H9 (cell line): ENCODE measurements at regions not wholly inside any gene's neighbourhood (a gene's known extent, or its start where the extent isn't known, plus 50 kb on each side); places are given as distances from the start of the nearest gene placed in this dataset.

ENCODE experiments used
- DNase-seq: peaks from one replicate; pipeline ENCODE4 v3.0.0-alpha.2; 2017
- H2AFZ ChIP-seq: one replicate; pipeline ENCODE4 v1.6.1; 2013; ENCODE audit warnings: mild to moderate bottlenecking, low read length, control low read depth, moderate library complexity
- H2AK5ac ChIP-seq: 2 replicates; pipeline ENCODE4 v1.6.1; 2013; ENCODE audit warnings: low read length, control low read depth, mixed read lengths; ENCODE audit not compliant: insufficient read length
- H2BK120ac ChIP-seq: one replicate; pipeline ENCODE4 v1.6.1; 2013; ENCODE audit warnings: low read depth, mild to moderate bottlenecking, low read length, control low read depth, inconsistent platforms; ENCODE audit not compliant: poor library complexity, severe bottlenecking
- H2BK12ac ChIP-seq: 2 replicates; pipeline ENCODE4 v1.6.1; 2013; ENCODE audit warnings: low read length, control low read depth, mixed read lengths, low read depth; ENCODE audit not compliant: insufficient read length
- H2BK15ac ChIP-seq: 2 replicates; pipeline ENCODE4 v1.6.1; 2013; ENCODE audit warnings: low read depth, low read length, control low read depth
- H2BK20ac ChIP-seq: one replicate; pipeline ENCODE4 v1.6.1; 2013; ENCODE audit warnings: low read depth, mild to moderate bottlenecking, low read length, control low read depth, inconsistent platforms; ENCODE audit not compliant: poor library complexity, severe bottlenecking
- H2BK5ac ChIP-seq: 2 replicates; pipeline ENCODE4 v1.6.1; 2013; ENCODE audit warnings: low read length, control low read depth, mixed read lengths; ENCODE audit not compliant: insufficient read length
- H3K14ac ChIP-seq: 2 replicates; pipeline ENCODE4 v1.6.1; 2013; ENCODE audit warnings: low read length, control low read depth; ENCODE audit not compliant: insufficient read depth
- H3K18ac ChIP-seq: 2 replicates; pipeline ENCODE4 v1.6.1; 2013; ENCODE audit warnings: low read depth, mild to moderate bottlenecking, mixed read lengths, low read length, control low read depth; ENCODE audit not compliant: insufficient read length
- H3K23ac ChIP-seq: 2 replicates; pipeline ENCODE4 v1.6.1; 2013; ENCODE audit warnings: low read length, control low read depth, mixed read lengths, low read depth; ENCODE audit not compliant: insufficient read length
- H3K23me2 ChIP-seq: 2 replicates; pipeline ENCODE4 v1.6.1; 2013; ENCODE audit warnings: low read depth, mild to moderate bottlenecking, mixed read lengths, low read length, control low read depth; ENCODE audit not compliant: insufficient read length, poor library complexity, severe bottlenecking
- H3K27ac ChIP-seq: 2 replicates; pipeline ENCODE4 v1.5.1; 2013; ENCODE audit warnings: low read length, control low read depth, mixed read lengths, low read depth; ENCODE audit not compliant: insufficient read length
- H3K27me3 ChIP-seq: 2 replicates; pipeline ENCODE4 v1.6.1; 2013; ENCODE audit warnings: low read length, control low read depth, inconsistent platforms; ENCODE audit not compliant: insufficient read depth
- H3K4ac ChIP-seq: 2 replicates; pipeline ENCODE4 v1.6.1; 2013; ENCODE audit warnings: low read depth, mild to moderate bottlenecking, control low read depth, inconsistent platforms, low read length, moderate library complexity
- H3K4me1 ChIP-seq: 2 replicates; pipeline ENCODE4 v1.6.1; 2013; ENCODE audit warnings: low read length, control low read depth, inconsistent platforms; ENCODE audit not compliant: insufficient read depth
- H3K4me2 ChIP-seq: 2 replicates; pipeline ENCODE4 v1.6.1; 2013; ENCODE audit warnings: low read length, control low read depth, mixed read lengths; ENCODE audit not compliant: insufficient read length, insufficient read depth
- H3K56ac ChIP-seq: 2 replicates; pipeline ENCODE4 v1.6.1; 2013; ENCODE audit warnings: low read depth, mild to moderate bottlenecking, mixed read lengths, low read length, control low read depth; ENCODE audit not compliant: insufficient read length
- H3K79me1 ChIP-seq: 2 replicates; pipeline ENCODE4 v1.6.1; 2013; ENCODE audit warnings: low read depth, mild to moderate bottlenecking, moderate library complexity, low read length, control low read depth, inconsistent platforms; ENCODE audit not compliant: insufficient read depth, poor library complexity, severe bottlenecking
- H3K79me2 ChIP-seq: 2 replicates; pipeline ENCODE4 v1.6.1; 2013; ENCODE audit warnings: low read length, control low read depth, inconsistent platforms; ENCODE audit not compliant: insufficient read depth
- H3K9ac ChIP-seq: 2 replicates; pipeline ENCODE4 v1.6.1; 2013; ENCODE audit warnings: low read length, control low read depth, mixed read lengths; ENCODE audit not compliant: insufficient read length; ENCODE audit errors: extremely low read depth
- H3K9me3 ChIP-seq: one replicate; pipeline ENCODE4 v1.6.1; 2013; ENCODE audit warnings: low read depth, low read length, inconsistent platforms; ENCODE audit not compliant: control insufficient read depth
- H3T11ph ChIP-seq: one replicate; pipeline ENCODE4 v1.6.1; 2013; ENCODE audit warnings: mild to moderate bottlenecking, low read length, control low read depth, inconsistent platforms
- H4K20me1 ChIP-seq: one replicate; pipeline ENCODE4 v1.6.1; 2013; ENCODE audit not compliant: control insufficient read depth, insufficient read length, insufficient read depth
- H4K5ac ChIP-seq: 2 replicates; pipeline ENCODE4 v1.6.1; 2013; ENCODE audit warnings: low read depth, mild to moderate bottlenecking, mixed read lengths, low read length, control low read depth; ENCODE audit not compliant: insufficient read length
- H4K8ac ChIP-seq: replicated peaks from 2 replicates; pipeline ENCODE4 v1.6.1; 2013; ENCODE audit warnings: low read length, control low read depth, mixed read lengths, low read depth; ENCODE audit not compliant: insufficient read length
- H4K91ac ChIP-seq: 2 replicates; pipeline ENCODE4 v1.6.1; 2013; ENCODE audit warnings: low read depth, mild to moderate bottlenecking, moderate library complexity, mixed read lengths, low read length, control low read depth; ENCODE audit not compliant: insufficient read length
- H3K27ac Mint-ChIP-seq, 3 experiments: 2 replicates in 2 of 3; 3 replicates in 1 of 3; pipeline ENCODE4 v1.8.0; 2020 to 2021; ENCODE audit warnings: mixed read lengths in 3 of 3, mild to moderate bottlenecking in 1 of 3, moderate library complexity in 1 of 3
- H3K27me3 Mint-ChIP-seq: 2 replicates; pipeline ENCODE4 v1.8.0; 2021; ENCODE audit warnings: low read depth, mild to moderate bottlenecking, moderate library complexity, mixed read lengths
- H3K36me3 Mint-ChIP-seq, 3 experiments: 2 replicates in 2 of 3; 3 replicates in 1 of 3; pipeline ENCODE4 v1.8.0; 2020 to 2021; ENCODE audit warnings: low read depth in 3 of 3, mixed read lengths in 3 of 3; ENCODE audit not compliant: insufficient read depth in 1 of 3
- H3K4me1 Mint-ChIP-seq, 2 experiments: 2 replicates each; pipeline ENCODE4 v1.8.0; 2020; ENCODE audit warnings: mixed read lengths in 2 of 2
- H3K4me3 Mint-ChIP-seq, 2 experiments: 2 replicates in 1 of 2; 3 replicates in 1 of 2; pipeline ENCODE4 v1.8.0; 2020 to 2021; ENCODE audit warnings: mild to moderate bottlenecking in 2 of 2, mixed read lengths in 2 of 2, moderate library complexity in 1 of 2
- H3K9me3 Mint-ChIP-seq, 2 experiments: 2 replicates in 1 of 2; 3 replicates in 1 of 2; pipeline ENCODE4 v1.8.0; 2020; ENCODE audit warnings: mild to moderate bottlenecking in 2 of 2, mixed read lengths in 2 of 2, moderate library complexity in 1 of 2
- WGBS: extraction: QIAGEN DNeasy Blood & Tissue Kit; methylation state at CpG from one replicate; pipeline ENCODE4 v1.1.7; 2013; ENCODE audit warnings: missing lambda C conversion rate, low lambda C conversion rate, mixed read lengths; ENCODE audit not compliant: insufficient read length; ENCODE audit errors: extremely low coverage; 5-methylcytosine and 5-hydroxymethylcytosine counted together
- TF ChIP-seq, protein P1 (sequence below): fragments of 200-600 bp; sonication (generic); conservative IDR thresholded peaks from 3 replicates; pipeline ENCODE4 v1.8.0; 2021; ENCODE audit warnings: antibody characterized with exemption, mild to moderate bottlenecking

DNA sequence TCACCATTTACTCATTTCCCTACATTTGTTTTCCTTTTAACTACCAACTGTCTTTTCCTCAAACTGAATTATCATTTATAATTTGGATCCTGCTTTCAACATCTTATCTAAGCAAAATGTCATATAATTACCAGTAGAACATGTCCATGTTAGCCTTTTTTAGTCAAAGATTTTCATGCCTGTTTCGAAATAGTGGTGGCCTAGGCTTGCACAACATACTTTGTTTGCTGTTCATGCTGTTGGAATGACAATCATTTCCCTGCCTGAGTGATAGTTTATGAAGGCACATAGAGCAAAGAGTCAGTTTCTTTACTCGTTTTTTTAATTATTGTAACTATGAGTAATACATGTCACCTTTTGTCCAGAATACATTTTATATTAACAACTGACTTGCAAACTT is 144.3 kb upstream of the ANO3 start:
- Histone ChIP-seq H4K91ac (no peak overlapping the region), H4K20me1 (no peaks in the 10 kb centered on the region), H2BK5ac (no peak overlapping the region), H3K23ac (no peak overlapping the region), H3K4me1 (no peaks in the 10 kb centered on the region), H3K27ac (no peak overlapping the region), H3K9me3 (no peaks in the 10 kb centered on the region), H2BK15ac (no peak overlapping the region), H3K4me2 (no peak overlapping the region), H3K4ac (no peak overlapping the region), H2BK12ac (no peak overlapping the region), H3K79me2 (no peaks in the 10 kb centered on the region), H3K18ac (no peak overlapping the region), H2AFZ (no peak overlapping the region), H3K9ac (no peak overlapping the region), H3K79me1 (no peaks in the 10 kb centered on the region), H2AK5ac (no peak overlapping the region), H3T11ph (no peak overlapping the region), H2BK120ac (no peak overlapping the region), H3K27me3 (no peaks in the 10 kb centered on the region), H4K5ac (no peak overlapping the region), H2BK20ac (no peak overlapping the region), H3K23me2 (no peaks in the 10 kb centered on the region), H3K14ac (no peak overlapping the region), H3K56ac (no peak overlapping the region), H4K8ac (no peak overlapping the region)
- H3K27me3 Mint-ChIP-seq: no peaks in the 10 kb centered on the region
- no peaks in the 10 kb centered on the region for H3K4me1 Mint-ChIP-seq
- TF ChIP-seq, protein P1, sequence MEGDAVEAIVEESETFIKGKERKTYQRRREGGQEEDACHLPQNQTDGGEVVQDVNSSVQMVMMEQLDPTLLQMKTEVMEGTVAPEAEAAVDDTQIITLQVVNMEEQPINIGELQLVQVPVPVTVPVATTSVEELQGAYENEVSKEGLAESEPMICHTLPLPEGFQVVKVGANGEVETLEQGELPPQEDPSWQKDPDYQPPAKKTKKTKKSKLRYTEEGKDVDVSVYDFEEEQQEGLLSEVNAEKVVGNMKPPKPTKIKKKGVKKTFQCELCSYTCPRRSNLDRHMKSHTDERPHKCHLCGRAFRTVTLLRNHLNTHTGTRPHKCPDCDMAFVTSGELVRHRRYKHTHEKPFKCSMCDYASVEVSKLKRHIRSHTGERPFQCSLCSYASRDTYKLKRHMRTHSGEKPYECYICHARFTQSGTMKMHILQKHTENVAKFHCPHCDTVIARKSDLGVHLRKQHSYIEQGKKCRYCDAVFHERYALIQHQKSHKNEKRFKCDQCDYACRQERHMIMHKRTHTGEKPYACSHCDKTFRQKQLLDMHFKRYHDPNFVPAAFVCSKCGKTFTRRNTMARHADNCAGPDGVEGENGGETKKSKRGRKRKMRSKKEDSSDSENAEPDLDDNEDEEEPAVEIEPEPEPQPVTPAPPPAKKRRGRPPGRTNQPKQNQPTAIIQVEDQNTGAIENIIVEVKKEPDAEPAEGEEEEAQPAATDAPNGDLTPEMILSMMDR: no peak
- no peaks in the 10 kb centered on the region for H3K9me3 Mint-ChIP-seq
- no peak for DNase-seq
- H3K27ac Mint-ChIP-seq: no peak overlapping the region
- H3K4me3 Mint-ChIP-seq: no peak overlapping the region
- no CpG with 5 or more reads among the region's 2 CpGs for WGBS
- no peaks in the 10 kb centered on the region for H3K36me3 Mint-ChIP-seq
